ENCODE measurements at regions not wholly inside any gene's neighbourhood (a gene's known extent, or its start where the extent isn't known, plus 50 kb on each side); places are given as distances from the start of the nearest gene placed in this dataset.

DNA sequence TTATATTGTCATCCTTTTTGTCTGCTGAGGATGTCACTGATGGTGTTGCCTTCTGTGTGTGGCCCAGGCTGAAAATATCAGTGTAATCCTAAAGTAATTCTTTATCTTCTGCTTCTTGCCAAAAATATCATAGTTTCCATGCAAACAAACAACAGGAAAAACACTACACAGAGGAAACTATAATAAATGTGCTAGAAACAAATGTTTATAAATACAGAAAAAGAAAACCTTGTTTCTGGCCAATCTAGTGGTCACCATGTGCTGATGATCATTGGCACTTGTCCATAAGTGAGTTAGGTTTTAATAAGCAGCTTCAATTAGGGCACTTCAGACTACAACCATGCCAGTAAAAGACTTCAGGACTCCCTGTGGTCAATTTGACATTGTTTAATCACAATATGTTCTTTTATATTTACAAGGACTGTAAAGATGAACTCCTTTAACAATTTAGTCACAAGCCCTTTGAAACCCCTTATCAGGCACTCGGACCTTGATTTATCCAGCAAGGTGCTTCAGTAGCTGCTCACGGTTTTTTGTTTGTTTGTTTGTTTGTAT is 124.8 kb downstream of the TMTC3 start:
- TF ChIP-seq, protein P1, sequence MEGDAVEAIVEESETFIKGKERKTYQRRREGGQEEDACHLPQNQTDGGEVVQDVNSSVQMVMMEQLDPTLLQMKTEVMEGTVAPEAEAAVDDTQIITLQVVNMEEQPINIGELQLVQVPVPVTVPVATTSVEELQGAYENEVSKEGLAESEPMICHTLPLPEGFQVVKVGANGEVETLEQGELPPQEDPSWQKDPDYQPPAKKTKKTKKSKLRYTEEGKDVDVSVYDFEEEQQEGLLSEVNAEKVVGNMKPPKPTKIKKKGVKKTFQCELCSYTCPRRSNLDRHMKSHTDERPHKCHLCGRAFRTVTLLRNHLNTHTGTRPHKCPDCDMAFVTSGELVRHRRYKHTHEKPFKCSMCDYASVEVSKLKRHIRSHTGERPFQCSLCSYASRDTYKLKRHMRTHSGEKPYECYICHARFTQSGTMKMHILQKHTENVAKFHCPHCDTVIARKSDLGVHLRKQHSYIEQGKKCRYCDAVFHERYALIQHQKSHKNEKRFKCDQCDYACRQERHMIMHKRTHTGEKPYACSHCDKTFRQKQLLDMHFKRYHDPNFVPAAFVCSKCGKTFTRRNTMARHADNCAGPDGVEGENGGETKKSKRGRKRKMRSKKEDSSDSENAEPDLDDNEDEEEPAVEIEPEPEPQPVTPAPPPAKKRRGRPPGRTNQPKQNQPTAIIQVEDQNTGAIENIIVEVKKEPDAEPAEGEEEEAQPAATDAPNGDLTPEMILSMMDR (IDR thresholded peaks at IDR 0.05; ENCODE audit: insufficient read depth, low read depth, low read length): no peak
- no peak for TF ChIP-seq EZH2 (IDR thresholded peaks at IDR 0.05; ENCODE audit: insufficient read depth, low read length)

Data from astrocyte (in vitro differentiated cells and primary cell).